H9 (cell line): ENCODE measurements at regions not wholly inside any gene's neighbourhood (a gene's known extent, or its start where the extent isn't known, plus 50 kb on each side); places are given as distances from the start of the nearest gene placed in this dataset.

Experiments
- DNase-seq: peaks from one replicate; pipeline ENCODE4 v3.0.0-alpha.2; 2017
- H2AFZ ChIP-seq: one replicate; pipeline ENCODE4 v1.6.1; 2013; ENCODE audit warnings: mild to moderate bottlenecking, low read length, control low read depth, moderate library complexity
- H2AK5ac ChIP-seq: 2 replicates; pipeline ENCODE4 v1.6.1; 2013; ENCODE audit warnings: low read length, control low read depth, mixed read lengths; ENCODE audit not compliant: insufficient read length
- H2BK120ac ChIP-seq: one replicate; pipeline ENCODE4 v1.6.1; 2013; ENCODE audit warnings: low read depth, mild to moderate bottlenecking, low read length, control low read depth, inconsistent platforms; ENCODE audit not compliant: poor library complexity, severe bottlenecking
- H2BK12ac ChIP-seq: 2 replicates; pipeline ENCODE4 v1.6.1; 2013; ENCODE audit warnings: low read length, control low read depth, mixed read lengths, low read depth; ENCODE audit not compliant: insufficient read length
- H2BK15ac ChIP-seq: 2 replicates; pipeline ENCODE4 v1.6.1; 2013; ENCODE audit warnings: low read depth, low read length, control low read depth
- H2BK20ac ChIP-seq: one replicate; pipeline ENCODE4 v1.6.1; 2013; ENCODE audit warnings: low read depth, mild to moderate bottlenecking, low read length, control low read depth, inconsistent platforms; ENCODE audit not compliant: poor library complexity, severe bottlenecking
- H2BK5ac ChIP-seq: 2 replicates; pipeline ENCODE4 v1.6.1; 2013; ENCODE audit warnings: low read length, control low read depth, mixed read lengths; ENCODE audit not compliant: insufficient read length
- H3K14ac ChIP-seq: 2 replicates; pipeline ENCODE4 v1.6.1; 2013; ENCODE audit warnings: low read length, control low read depth; ENCODE audit not compliant: insufficient read depth
- H3K18ac ChIP-seq: 2 replicates; pipeline ENCODE4 v1.6.1; 2013; ENCODE audit warnings: low read depth, mild to moderate bottlenecking, mixed read lengths, low read length, control low read depth; ENCODE audit not compliant: insufficient read length
- H3K23ac ChIP-seq: 2 replicates; pipeline ENCODE4 v1.6.1; 2013; ENCODE audit warnings: low read length, control low read depth, mixed read lengths, low read depth; ENCODE audit not compliant: insufficient read length
- H3K23me2 ChIP-seq: 2 replicates; pipeline ENCODE4 v1.6.1; 2013; ENCODE audit warnings: low read depth, mild to moderate bottlenecking, mixed read lengths, low read length, control low read depth; ENCODE audit not compliant: insufficient read length, poor library complexity, severe bottlenecking
- H3K27ac ChIP-seq: 2 replicates; pipeline ENCODE4 v1.5.1; 2013; ENCODE audit warnings: low read length, control low read depth, mixed read lengths, low read depth; ENCODE audit not compliant: insufficient read length
- H3K27me3 ChIP-seq: 2 replicates; pipeline ENCODE4 v1.6.1; 2013; ENCODE audit warnings: low read length, control low read depth, inconsistent platforms; ENCODE audit not compliant: insufficient read depth
- H3K4ac ChIP-seq: 2 replicates; pipeline ENCODE4 v1.6.1; 2013; ENCODE audit warnings: low read depth, mild to moderate bottlenecking, control low read depth, inconsistent platforms, low read length, moderate library complexity
- H3K4me1 ChIP-seq: 2 replicates; pipeline ENCODE4 v1.6.1; 2013; ENCODE audit warnings: low read length, control low read depth, inconsistent platforms; ENCODE audit not compliant: insufficient read depth
- H3K4me2 ChIP-seq: 2 replicates; pipeline ENCODE4 v1.6.1; 2013; ENCODE audit warnings: low read length, control low read depth, mixed read lengths; ENCODE audit not compliant: insufficient read length, insufficient read depth
- H3K56ac ChIP-seq: 2 replicates; pipeline ENCODE4 v1.6.1; 2013; ENCODE audit warnings: low read depth, mild to moderate bottlenecking, mixed read lengths, low read length, control low read depth; ENCODE audit not compliant: insufficient read length
- H3K79me1 ChIP-seq: 2 replicates; pipeline ENCODE4 v1.6.1; 2013; ENCODE audit warnings: low read depth, mild to moderate bottlenecking, moderate library complexity, low read length, control low read depth, inconsistent platforms; ENCODE audit not compliant: insufficient read depth, poor library complexity, severe bottlenecking
- H3K79me2 ChIP-seq: 2 replicates; pipeline ENCODE4 v1.6.1; 2013; ENCODE audit warnings: low read length, control low read depth, inconsistent platforms; ENCODE audit not compliant: insufficient read depth
- H3K9ac ChIP-seq: 2 replicates; pipeline ENCODE4 v1.6.1; 2013; ENCODE audit warnings: low read length, control low read depth, mixed read lengths; ENCODE audit not compliant: insufficient read length; ENCODE audit errors: extremely low read depth
- H3K9me3 ChIP-seq: one replicate; pipeline ENCODE4 v1.6.1; 2013; ENCODE audit warnings: low read depth, low read length, inconsistent platforms; ENCODE audit not compliant: control insufficient read depth
- H3T11ph ChIP-seq: one replicate; pipeline ENCODE4 v1.6.1; 2013; ENCODE audit warnings: mild to moderate bottlenecking, low read length, control low read depth, inconsistent platforms
- H4K20me1 ChIP-seq: one replicate; pipeline ENCODE4 v1.6.1; 2013; ENCODE audit not compliant: control insufficient read depth, insufficient read length, insufficient read depth
- H4K5ac ChIP-seq: 2 replicates; pipeline ENCODE4 v1.6.1; 2013; ENCODE audit warnings: low read depth, mild to moderate bottlenecking, mixed read lengths, low read length, control low read depth; ENCODE audit not compliant: insufficient read length
- H4K8ac ChIP-seq: replicated peaks from 2 replicates; pipeline ENCODE4 v1.6.1; 2013; ENCODE audit warnings: low read length, control low read depth, mixed read lengths, low read depth; ENCODE audit not compliant: insufficient read length
- H4K91ac ChIP-seq: 2 replicates; pipeline ENCODE4 v1.6.1; 2013; ENCODE audit warnings: low read depth, mild to moderate bottlenecking, moderate library complexity, mixed read lengths, low read length, control low read depth; ENCODE audit not compliant: insufficient read length
- H3K27ac Mint-ChIP-seq, 3 experiments: 2 replicates in 2 of 3; 3 replicates in 1 of 3; pipeline ENCODE4 v1.8.0; 2020 to 2021; ENCODE audit warnings: mixed read lengths in 3 of 3, mild to moderate bottlenecking in 1 of 3, moderate library complexity in 1 of 3
- H3K27me3 Mint-ChIP-seq: 2 replicates; pipeline ENCODE4 v1.8.0; 2021; ENCODE audit warnings: low read depth, mild to moderate bottlenecking, moderate library complexity, mixed read lengths
- H3K36me3 Mint-ChIP-seq, 3 experiments: 2 replicates in 2 of 3; 3 replicates in 1 of 3; pipeline ENCODE4 v1.8.0; 2020 to 2021; ENCODE audit warnings: low read depth in 3 of 3, mixed read lengths in 3 of 3; ENCODE audit not compliant: insufficient read depth in 1 of 3
- H3K4me1 Mint-ChIP-seq, 2 experiments: 2 replicates each; pipeline ENCODE4 v1.8.0; 2020; ENCODE audit warnings: mixed read lengths in 2 of 2
- H3K4me3 Mint-ChIP-seq, 2 experiments: 2 replicates in 1 of 2; 3 replicates in 1 of 2; pipeline ENCODE4 v1.8.0; 2020 to 2021; ENCODE audit warnings: mild to moderate bottlenecking in 2 of 2, mixed read lengths in 2 of 2, moderate library complexity in 1 of 2
- H3K9me3 Mint-ChIP-seq, 2 experiments: 2 replicates in 1 of 2; 3 replicates in 1 of 2; pipeline ENCODE4 v1.8.0; 2020; ENCODE audit warnings: mild to moderate bottlenecking in 2 of 2, mixed read lengths in 2 of 2, moderate library complexity in 1 of 2
- WGBS: extraction: QIAGEN DNeasy Blood & Tissue Kit; methylation state at CpG from one replicate; pipeline ENCODE4 v1.1.7; 2013; ENCODE audit warnings: missing lambda C conversion rate, low lambda C conversion rate, mixed read lengths; ENCODE audit not compliant: insufficient read length; ENCODE audit errors: extremely low coverage; 5-methylcytosine and 5-hydroxymethylcytosine counted together
- TF ChIP-seq, protein P1 (sequence below): fragments of 200-600 bp; sonication (generic); conservative IDR thresholded peaks from 3 replicates; pipeline ENCODE4 v1.8.0; 2021; ENCODE audit warnings: antibody characterized with exemption, mild to moderate bottlenecking

DNA sequence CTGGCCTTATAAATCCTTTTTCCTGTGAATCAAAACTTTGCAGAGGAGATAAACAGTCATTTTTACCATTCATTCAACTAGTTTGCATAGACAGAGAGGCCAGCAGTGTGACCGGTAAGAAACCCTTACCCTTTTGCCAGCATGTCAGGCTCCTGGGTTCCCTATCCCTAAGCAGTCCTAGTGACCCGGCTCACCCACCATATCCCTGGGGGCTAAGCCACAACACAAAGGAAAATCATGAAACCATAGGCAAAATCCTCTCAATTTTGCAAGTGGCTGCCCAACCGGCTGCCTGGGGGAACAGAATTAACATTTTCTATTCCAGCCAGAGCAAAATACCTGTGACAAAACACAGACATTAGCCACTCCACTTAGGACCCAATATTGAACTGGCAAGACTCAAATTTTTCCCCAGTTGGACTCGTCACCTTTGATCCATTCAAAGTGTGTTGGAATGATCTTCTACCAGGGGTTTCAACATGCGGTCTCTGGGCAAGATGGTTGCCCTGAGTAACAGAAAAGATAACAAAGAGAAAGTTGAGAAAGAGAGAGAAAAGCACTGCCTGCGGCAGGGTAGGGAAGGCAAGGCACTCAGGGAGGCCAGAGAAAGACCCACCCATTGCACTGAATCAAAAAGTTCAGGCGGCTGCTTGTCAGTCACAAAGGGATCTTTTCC lies 174.8 kb upstream of the NAMPT start:
- Histone ChIP-seq H3K14ac (no peak overlapping the region), H3K4me2 (no peak overlapping the region), H3K56ac (no peak overlapping the region), H3K79me2 (no peaks in the 10 kb centered on the region), H3K79me1 (no peaks in the 10 kb centered on the region), H2BK15ac (no peak overlapping the region), H2BK20ac (no peak overlapping the region), H3K9me3 (no peaks in the 10 kb centered on the region), H3K23ac (no peak overlapping the region), H3K4ac (no peak overlapping the region), H4K20me1 (no peaks in the 10 kb centered on the region), H3K18ac (no peak overlapping the region), H4K91ac (no peak overlapping the region), H3K4me1 (no peaks in the 10 kb centered on the region; the same call in 1 of the 2 replicates), H2BK120ac (no peak overlapping the region), H2BK5ac (no peak overlapping the region), H2AK5ac (no peak overlapping the region), H2BK12ac (no peak overlapping the region), H4K5ac (no peak overlapping the region), H3T11ph (no peak overlapping the region), H3K27ac (no peak overlapping the region), H3K23me2 (no peaks in the 10 kb centered on the region), H3K27me3 (no peaks in the 10 kb centered on the region; the same call in 1 of the 2 replicates), H3K9ac (no peak overlapping the region), H2AFZ (no peak overlapping the region), H4K8ac (no peak overlapping the region)
- peaks cover 2% of the 10 kb centered on the region for H3K27me3 Mint-ChIP-seq
- H3K4me3 Mint-ChIP-seq = no peak overlapping the region
- H3K9me3 Mint-ChIP-seq = peaks cover 18 to 29% of the 10 kb centered on the region in 2 experiments
- no CpG with 5 or more reads among the region's 7 CpGs for WGBS
- TF ChIP-seq, protein P1, sequence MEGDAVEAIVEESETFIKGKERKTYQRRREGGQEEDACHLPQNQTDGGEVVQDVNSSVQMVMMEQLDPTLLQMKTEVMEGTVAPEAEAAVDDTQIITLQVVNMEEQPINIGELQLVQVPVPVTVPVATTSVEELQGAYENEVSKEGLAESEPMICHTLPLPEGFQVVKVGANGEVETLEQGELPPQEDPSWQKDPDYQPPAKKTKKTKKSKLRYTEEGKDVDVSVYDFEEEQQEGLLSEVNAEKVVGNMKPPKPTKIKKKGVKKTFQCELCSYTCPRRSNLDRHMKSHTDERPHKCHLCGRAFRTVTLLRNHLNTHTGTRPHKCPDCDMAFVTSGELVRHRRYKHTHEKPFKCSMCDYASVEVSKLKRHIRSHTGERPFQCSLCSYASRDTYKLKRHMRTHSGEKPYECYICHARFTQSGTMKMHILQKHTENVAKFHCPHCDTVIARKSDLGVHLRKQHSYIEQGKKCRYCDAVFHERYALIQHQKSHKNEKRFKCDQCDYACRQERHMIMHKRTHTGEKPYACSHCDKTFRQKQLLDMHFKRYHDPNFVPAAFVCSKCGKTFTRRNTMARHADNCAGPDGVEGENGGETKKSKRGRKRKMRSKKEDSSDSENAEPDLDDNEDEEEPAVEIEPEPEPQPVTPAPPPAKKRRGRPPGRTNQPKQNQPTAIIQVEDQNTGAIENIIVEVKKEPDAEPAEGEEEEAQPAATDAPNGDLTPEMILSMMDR = no peak
- no peak overlapping the region for H3K27ac Mint-ChIP-seq
- peaks cover 15 to 21% of the 10 kb centered on the region in 2 experiments for H3K4me1 Mint-ChIP-seq
- H3K36me3 Mint-ChIP-seq = peaks cover 0 to 19% (median 10%) of the 10 kb centered on the region in 3 experiments; a peak in 5 of 7 replicates
- no peak for DNase-seq
